Erythroblast (primary cell): ENCODE measurements at regions not wholly inside any gene's neighbourhood (a gene's known extent, or its start where the extent isn't known, plus 50 kb on each side); places are given as distances from the start of the nearest gene placed in this dataset.

Experiments used
- GATA1 ChIP-seq: IDR thresholded peaks from 2 replicates; pipeline ENCODE4 v1.6.1; 2011; ENCODE audit warnings: low read depth, mild to moderate bottlenecking, control low read depth, low read length, moderate library complexity
- POLR2A ChIP-seq: IDR thresholded peaks from 2 replicates; pipeline ENCODE4 v1.6.1; 2011; ENCODE audit warnings: mild to moderate bottlenecking, low read length

- TF ChIP-seq POLR2A (no peak), GATA1 (no peak)
These were observed 106.2 kb downstream of the INHBB start for GRCh38 chr2:120452131-120452530.
